ENCODE measurements at regions not wholly inside any gene's neighbourhood (a gene's known extent, or its start where the extent isn't known, plus 50 kb on each side); places are given as distances from the start of the nearest gene placed in this dataset.

DNA sequence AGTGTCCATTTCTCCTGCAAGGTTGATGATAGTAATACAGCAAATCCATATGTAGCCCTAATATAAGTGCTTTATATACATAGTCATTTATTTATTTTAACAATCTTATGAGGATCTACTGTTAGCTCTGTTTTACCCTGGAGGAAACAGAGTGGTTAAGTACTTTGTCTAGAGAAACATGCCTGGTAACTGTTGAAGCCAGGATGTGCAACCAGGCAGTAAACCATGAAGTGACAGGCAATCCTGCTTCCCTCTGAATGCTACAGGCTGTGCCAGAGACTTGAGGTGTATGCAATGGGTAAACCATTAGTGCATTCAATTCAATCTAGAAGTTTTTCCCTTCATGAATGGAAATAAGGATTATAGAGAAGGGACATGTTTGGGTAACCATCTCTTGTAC is 911.0 kb downstream of the PCDH17 start:
- CTCF ChIA-PET, result interaction anchor here (0.6 to 1.0 kb wide), 2 partner anchors 464 to 568 kb away, joined by 3 read pairs; no protein-coding TSS in a partner anchor

More for the DNA sequence above, 911.0 kb downstream of the PCDH17 start:
- H3K9ac ChIP-seq (ENCODE audit: control insufficient read depth, insufficient read depth, low read length), result no peak overlapping the region
- H3K79me2 ChIP-seq (ENCODE audit: control insufficient read depth, insufficient read depth, low read length), result no peaks in the 10 kb centered on the region
- H3K36me3 ChIP-seq (ENCODE audit: control insufficient read depth in 2 of 2, insufficient read depth in 2 of 2, low read length in 1 of 2), result no peaks in the 10 kb centered on the region
- no peak overlapping the region for H3K4me2 ChIP-seq (ENCODE audit: control insufficient read depth, insufficient read depth)
- BruUV-seq (replicated peaks), result no TSS peak
- no peak overlapping the region for H3K4me3 ChIP-seq
- ChIA-PET RAD21 (ENCODE audit: unreplicated experiment) (interaction anchor here (1.1 kb wide), 1 partner anchor 13 kb away, joined by 3 read pairs; no protein-coding TSS in a partner anchor), SMC1A (ENCODE audit: uncharacterized antibody, unreplicated experiment) (no interaction called here), POLR2A (interaction anchor here (0.7 kb wide), 1 partner anchor 15 kb away, joined by 3 read pairs; no protein-coding TSS in a partner anchor)
- DNase-seq (ENCODE audit: low read depth, low spot score) (no peak), FAIRE-seq (no peak), ATAC-seq (peak; percentile 78)
- no peak overlapping the region for H2AFZ ChIP-seq (ENCODE audit: control insufficient read depth, low read depth, low read length)
- no peaks in the 10 kb centered on the region for H3K4me1 ChIP-seq (ENCODE audit: control insufficient read depth, insufficient read depth, low read length)
- H3K27me3 ChIP-seq (replicated peaks in 1 of 2; ENCODE audit: control insufficient read depth in 2 of 2, insufficient read depth in 2 of 2, low read length in 1 of 2), result no peaks in the 10 kb centered on the region
- in situ Hi-C loops (cut with MboI) (loop anchor here (10.0 kb wide), 1 partner anchor 58 kb away; no protein-coding TSS in a partner anchor), intact Hi-C loops (cut with micrococcal nuclease; ENCODE audit: unreplicated experiment) (loop anchor here (10.0 kb wide), 1 partner anchor 412 kb away; no protein-coding TSS in a partner anchor)
- H4K20me1 ChIP-seq (ENCODE audit: control insufficient read depth, insufficient read depth), result no peaks in the 10 kb centered on the region
- H3K27ac ChIP-seq (ENCODE audit: control insufficient read depth, insufficient read depth), result no peak overlapping the region
- TF ChIP-seq JUNB (IDR thresholded peaks at IDR 0.05) (no peak), HDGF (IDR thresholded peaks at IDR 0.05) (no peak), LARP7 (IDR thresholded peaks at IDR 0.05) (no peak), ZNF24 (IDR thresholded peaks at IDR 0.05) (no peak), BMI1 (IDR thresholded peaks at IDR 0.05; ENCODE audit: borderline replicate concordance) (no peak), TCF3 (IDR thresholded peaks at IDR 0.05; ENCODE audit: borderline replicate concordance, insufficient read depth, low read depth, low read length) (no peak), IRF3 (IDR thresholded peaks at IDR 0.05) (no peak)
- TF ChIP-seq, protein P1, sequence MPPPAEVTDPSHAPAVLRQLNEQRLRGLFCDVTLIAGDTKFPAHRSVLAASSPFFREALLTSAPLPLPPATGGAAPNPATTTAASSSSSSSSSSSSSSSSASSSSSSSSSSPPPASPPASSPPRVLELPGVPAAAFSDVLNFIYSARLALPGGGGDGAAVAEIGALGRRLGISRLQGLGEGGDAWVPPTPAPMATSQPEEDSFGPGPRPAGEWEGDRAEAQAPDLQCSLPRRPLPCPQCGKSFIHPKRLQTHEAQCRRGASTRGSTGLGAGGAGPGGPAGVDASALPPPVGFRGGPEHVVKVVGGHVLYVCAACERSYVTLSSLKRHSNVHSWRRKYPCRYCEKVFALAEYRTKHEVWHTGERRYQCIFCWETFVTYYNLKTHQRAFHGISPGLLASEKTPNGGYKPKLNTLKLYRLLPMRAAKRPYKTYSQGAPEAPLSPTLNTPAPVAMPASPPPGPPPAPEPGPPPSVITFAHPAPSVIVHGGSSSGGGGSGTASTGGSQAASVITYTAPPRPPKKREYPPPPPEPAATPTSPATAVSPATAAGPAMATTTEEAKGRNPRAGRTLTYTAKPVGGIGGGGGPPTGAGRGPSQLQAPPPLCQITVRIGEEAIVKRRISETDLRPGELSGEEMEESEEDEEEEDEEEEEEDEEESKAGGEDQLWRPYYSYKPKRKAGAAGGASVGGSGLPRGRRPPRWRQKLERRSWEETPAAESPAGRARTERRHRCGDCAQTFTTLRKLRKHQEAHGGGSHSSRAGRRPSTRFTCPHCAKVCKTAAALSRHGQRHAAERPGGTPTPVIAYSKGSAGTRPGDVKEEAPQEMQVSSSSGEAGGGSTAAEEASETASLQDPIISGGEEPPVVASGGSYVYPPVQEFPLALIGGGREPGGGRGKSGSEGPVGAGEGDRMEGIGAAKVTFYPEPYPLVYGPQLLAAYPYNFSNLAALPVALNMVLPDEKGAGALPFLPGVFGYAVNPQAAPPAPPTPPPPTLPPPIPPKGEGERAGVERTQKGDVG (CRISPR knock-in tag; IDR thresholded peaks at IDR 0.05), result no peak
- H3K9me3 ChIP-seq (replicated peaks; ENCODE audit: control insufficient read depth, insufficient read depth, low read length), result no peaks in the 10 kb centered on the region
